Panc1 (cell line): ENCODE measurements at regions not wholly inside any gene's neighbourhood (a gene's known extent, or its start where the extent isn't known, plus 50 kb on each side); places are given as distances from the start of the nearest gene placed in this dataset.
"Not testable (repeated sequence)": the region's sequence is repeated elsewhere in the genome, so short reads cannot be mapped to it uniquely, and the experiment has no call there.

ENCODE experiments used
- ATAC-seq: fragments of 200-7000 bp; cut with Tn5 transposase; 2 replicates; pipeline ENCODE4 v1.9.1; 2020; ENCODE audit warnings: mild to moderate bottlenecking, moderate library complexity
- BruUV-seq: library from RNA; stranded (reverse); fragments of 400-500 nt; replicated peaks from 2 replicates; lab custom pipeline; 2021; lab: Mats Ljungman, UMichigan
- CTCF ChIA-PET: fragments of 300-600 bp; sonication (Branson Sonifier 250); formaldehyde crosslinking; loops from one replicate; lab custom pipeline; 2022; ENCODE audit warnings: antibody characterized with exemption; lab: Charles Lee
- POLR2A ChIA-PET: fragments of 300-600 bp; sonication (Branson Sonifier 250); formaldehyde crosslinking; loops from one replicate; lab custom pipeline; 2022; ENCODE audit warnings: antibody characterized with exemption; lab: Charles Lee
- DNase-seq: peaks from one replicate; pipeline ENCODE4 v3.0.0-alpha.2; 2010; ENCODE audit warnings: low read depth, low spot score
- H3K27ac ChIP-seq: 2 replicates; pipeline ENCODE4 v1.5.1; 2011; ENCODE audit warnings: mild to moderate bottlenecking, low read length, inconsistent platforms
- H3K27me3 ChIP-seq: fragments of 200-500 bp; sonication (Bioruptor generic); 2 replicates; pipeline ENCODE4 v1.6.0; 2014; ENCODE audit warnings: low read length, inconsistent platforms; ENCODE audit not compliant: control insufficient read depth, insufficient read depth
- H3K36me3 ChIP-seq: fragments of 200-500 bp; sonication (Bioruptor generic); 2 replicates; pipeline ENCODE4 v1.5.1; 2014; ENCODE audit warnings: inconsistent platforms, mild to moderate bottlenecking, low read length, moderate library complexity; ENCODE audit not compliant: control insufficient read depth, insufficient read depth
- H3K4me1 ChIP-seq: 2 replicates; pipeline ENCODE4 v1.5.1; 2011; ENCODE audit warnings: inconsistent platforms, mild to moderate bottlenecking, low read length, moderate library complexity; ENCODE audit not compliant: control insufficient read depth, insufficient read depth
- H3K4me3 ChIP-seq, 2 experiments: 2 replicates each; pipeline ENCODE4 v1.5.1; 2011 to 2012; ENCODE audit warnings: low read depth in 2 of 2, low read length in 2 of 2, mild to moderate bottlenecking in 2 of 2, inconsistent platforms in 1 of 2, moderate library complexity in 1 of 2
- H3K9me3 ChIP-seq: fragments of 200-500 bp; sonication (Bioruptor generic); 2 replicates; pipeline ENCODE4 v1.5.1; 2014; ENCODE audit warnings: low read depth, mild to moderate bottlenecking, inconsistent platforms, low read length, moderate library complexity; ENCODE audit not compliant: control insufficient read depth, insufficient read depth
- POLR2AphosphoS5 ChIP-seq: IDR thresholded peaks from 2 replicates; pipeline ENCODE4 v1.6.1; 2012; ENCODE audit warnings: mild to moderate bottlenecking, low read depth, low read length, moderate library complexity
- REST ChIP-seq, 2 experiments: IDR thresholded peaks; 2 replicates each; pipeline ENCODE4 v1.6.1; 2011 to 2012; ENCODE audit warnings: low read depth in 2 of 2, control low read depth in 1 of 2, low read length in 1 of 2, mild to moderate bottlenecking in 1 of 2, moderate library complexity in 1 of 2; ENCODE audit not compliant: insufficient read depth in 1 of 2
- SIN3A ChIP-seq: IDR thresholded peaks from 2 replicates; pipeline ENCODE4 v1.6.1; 2012; ENCODE audit warnings: low read depth, mild to moderate bottlenecking, low read length, moderate library complexity, borderline replicate concordance; ENCODE audit not compliant: insufficient read depth
- TCF7L2 ChIP-seq: IDR thresholded peaks from 2 replicates; pipeline ENCODE4 v1.6.1; 2011; ENCODE audit warnings: mild to moderate bottlenecking, low read depth, low read length, inconsistent platforms
- in situ Hi-C: cut with HindIII; loops from 2 replicates; pipeline ENCODE4 v1.10.0; 2016; ENCODE audit warnings: low sequenced_read_pairs, low pct_unique_long_range_greater_than_20kb
- intact Hi-C: fragments of 100-400 bp; cut with micrococcal nuclease; formaldehyde crosslinking; loops from one replicate; pipeline ENCODE4 v1.10.0; 2022; ENCODE audit not compliant: unreplicated experiment
- TF ChIP-seq, protein P1 (sequence below): fragments of 450-650 bp; IDR thresholded peaks from 2 replicates; pipeline ENCODE4 v1.5.1; 2017; ENCODE audit warnings: mild to moderate bottlenecking

- no peak for TF ChIP-seq POLR2AphosphoS5
- TF ChIP-seq SIN3A = no peak
- no peak for TF ChIP-seq TCF7L2
- TF ChIP-seq, protein P1, sequence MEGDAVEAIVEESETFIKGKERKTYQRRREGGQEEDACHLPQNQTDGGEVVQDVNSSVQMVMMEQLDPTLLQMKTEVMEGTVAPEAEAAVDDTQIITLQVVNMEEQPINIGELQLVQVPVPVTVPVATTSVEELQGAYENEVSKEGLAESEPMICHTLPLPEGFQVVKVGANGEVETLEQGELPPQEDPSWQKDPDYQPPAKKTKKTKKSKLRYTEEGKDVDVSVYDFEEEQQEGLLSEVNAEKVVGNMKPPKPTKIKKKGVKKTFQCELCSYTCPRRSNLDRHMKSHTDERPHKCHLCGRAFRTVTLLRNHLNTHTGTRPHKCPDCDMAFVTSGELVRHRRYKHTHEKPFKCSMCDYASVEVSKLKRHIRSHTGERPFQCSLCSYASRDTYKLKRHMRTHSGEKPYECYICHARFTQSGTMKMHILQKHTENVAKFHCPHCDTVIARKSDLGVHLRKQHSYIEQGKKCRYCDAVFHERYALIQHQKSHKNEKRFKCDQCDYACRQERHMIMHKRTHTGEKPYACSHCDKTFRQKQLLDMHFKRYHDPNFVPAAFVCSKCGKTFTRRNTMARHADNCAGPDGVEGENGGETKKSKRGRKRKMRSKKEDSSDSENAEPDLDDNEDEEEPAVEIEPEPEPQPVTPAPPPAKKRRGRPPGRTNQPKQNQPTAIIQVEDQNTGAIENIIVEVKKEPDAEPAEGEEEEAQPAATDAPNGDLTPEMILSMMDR = no peak
- no peak for TF ChIP-seq REST (IDR thresholded peaks at IDR 0.05; ENCODE audit: insufficient read depth in 1 of 2, low read depth in 2 of 2, low read length in 1 of 2)
- no peaks in the 10 kb centered on the region for H3K27me3 ChIP-seq
- in situ Hi-C loops = no loop called here
- H3K4me1 ChIP-seq = no peaks in the 10 kb centered on the region
- no peak overlapping the region for H3K4me3 ChIP-seq
- POLR2A ChIA-PET = no interaction called here
- no peaks in the 10 kb centered on the region for H3K36me3 ChIP-seq
- no peak overlapping the region for H3K27ac ChIP-seq
- H3K9me3 ChIP-seq = no peaks in the 10 kb centered on the region; the same call in 1 of the 2 replicates
- BruUV-seq = no TSS peak
- ATAC-seq = no peak
- CTCF ChIA-PET = no interaction called here
- no peak for DNase-seq
- intact Hi-C loops = no loop called here
Observed at GRCh38 chr4:183377491-183377890, 55.3 kb upstream of the CLDN24 start.

- BruUV-seq, intact Hi-C loops, CTCF ChIA-PET, H3K4me1 ChIP-seq, H3K27ac ChIP-seq, POLR2A ChIA-PET, in situ Hi-C loops, H3K27me3 ChIP-seq, H3K4me3 ChIP-seq, DNase-seq, ATAC-seq, H3K9me3 ChIP-seq, H3K36me3 ChIP-seq: not testable (repeated sequence)
Observed at GRCh38 chr4:183378347-183378746, 56.1 kb upstream of the CLDN24 start.

DNA sequence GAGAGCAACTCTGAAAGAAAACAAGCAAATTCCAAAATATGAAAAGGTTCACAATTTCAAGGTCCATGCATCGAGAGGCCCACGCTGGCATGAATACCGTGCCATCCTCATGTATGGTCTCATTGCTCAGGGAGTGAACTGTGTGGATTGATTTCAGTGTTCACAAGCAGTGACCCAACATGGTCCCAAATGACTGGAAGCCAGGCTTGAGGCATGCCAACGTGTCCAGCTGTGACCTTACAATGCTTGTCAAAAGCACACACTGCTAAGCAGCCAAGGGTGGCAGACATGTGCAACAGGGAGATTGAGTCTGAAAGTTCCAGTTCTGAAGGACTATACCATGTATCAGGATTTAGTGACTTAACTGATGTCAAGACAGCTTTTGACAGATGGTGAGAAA lies 58.7 kb upstream of the CLDN24 start:
- ChIA-PET CTCF (no interaction called here), POLR2A (no interaction called here)
- Histone ChIP-seq H3K4me1 (no peaks in the 10 kb centered on the region), H3K4me3 (no peak overlapping the region), H3K27me3 (no peaks in the 10 kb centered on the region), H3K9me3 (no peaks in the 10 kb centered on the region), H3K36me3 (no peaks in the 10 kb centered on the region), H3K27ac (no peak overlapping the region)
- DNase-seq (no peak), ATAC-seq (no peak)
- in situ Hi-C loops = no loop called here
- TF ChIP-seq, protein P1 = no peak
- no peak for TF ChIP-seq SIN3A
- no peak for TF ChIP-seq REST (IDR thresholded peaks at IDR 0.05; ENCODE audit: insufficient read depth in 1 of 2, low read depth in 2 of 2, low read length in 1 of 2)
- TF ChIP-seq TCF7L2 = no peak
- no peak for TF ChIP-seq POLR2AphosphoS5
- intact Hi-C loops = no loop called here
- no TSS peak for BruUV-seq
